ENCODE measurements at regions not wholly inside any gene's neighbourhood (a gene's known extent, or its start where the extent isn't known, plus 50 kb on each side); places are given as distances from the start of the nearest gene placed in this dataset.
"Not testable (repeated sequence)": the region's sequence is repeated elsewhere in the genome, so short reads cannot be mapped to it uniquely, and the experiment has no call there.

DNA sequence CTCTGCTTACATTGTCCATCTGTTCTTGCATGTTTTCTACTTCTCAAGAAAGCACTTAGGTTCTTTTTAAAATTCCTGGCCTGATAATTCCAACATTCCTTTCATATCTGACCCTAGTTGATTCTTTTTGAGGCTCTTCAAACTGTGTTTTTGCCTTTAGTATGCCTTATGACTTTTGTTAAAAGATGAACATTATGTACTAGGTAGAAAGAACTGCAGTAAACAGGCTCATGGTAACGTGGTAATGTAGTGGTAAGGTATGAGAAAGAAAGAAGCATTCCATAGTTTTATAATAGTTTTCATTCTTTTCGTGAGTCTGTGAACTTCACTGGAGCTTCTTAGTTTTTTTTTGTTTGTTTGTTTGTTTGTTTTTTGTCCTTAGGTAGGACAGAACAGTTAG lies 306.4 kb downstream of the MBD2 start:
- no peak for DNase-seq

DNA sequence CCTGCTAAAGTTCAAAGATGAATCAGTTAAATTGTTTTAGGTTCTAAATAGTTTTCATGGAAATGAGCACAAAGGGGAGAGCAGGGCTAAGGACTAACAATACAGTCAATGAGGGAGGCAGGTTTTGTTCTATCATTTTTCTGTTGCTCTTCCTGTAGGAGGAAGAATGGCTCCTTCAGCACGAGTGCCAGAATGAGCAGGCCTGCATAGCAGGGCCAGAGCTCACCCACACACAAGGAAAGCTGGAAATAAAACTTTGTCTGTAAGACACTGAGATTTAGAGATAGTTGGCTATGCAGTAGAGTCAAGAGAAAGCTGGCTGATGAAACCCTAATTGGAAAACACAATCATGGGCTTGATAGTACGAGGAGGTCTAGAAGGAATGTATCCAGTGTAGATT lies 313.3 kb downstream of the MBD2 start:
- DNase-seq: no peak

DNA sequence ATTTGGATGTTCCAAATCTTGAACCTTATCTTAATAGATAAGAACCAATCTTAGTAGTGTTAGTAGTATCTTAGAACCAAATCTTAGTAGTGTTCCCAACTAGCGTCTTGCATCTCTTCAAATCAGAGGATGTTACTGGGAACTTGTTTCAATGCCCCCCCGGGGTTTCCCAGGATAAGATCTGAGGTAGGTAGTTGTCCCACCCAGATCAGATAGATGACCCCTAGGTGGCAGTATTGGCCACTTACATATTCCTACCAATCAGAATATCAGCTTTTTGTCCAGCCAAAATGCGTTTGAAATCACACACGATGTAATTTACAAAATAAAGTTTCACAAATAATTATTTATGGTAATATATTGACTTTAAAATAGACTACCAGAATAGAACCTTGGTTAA lies 314.8 kb downstream of the MBD2 start:
- DNase-seq: no peak

DNA sequence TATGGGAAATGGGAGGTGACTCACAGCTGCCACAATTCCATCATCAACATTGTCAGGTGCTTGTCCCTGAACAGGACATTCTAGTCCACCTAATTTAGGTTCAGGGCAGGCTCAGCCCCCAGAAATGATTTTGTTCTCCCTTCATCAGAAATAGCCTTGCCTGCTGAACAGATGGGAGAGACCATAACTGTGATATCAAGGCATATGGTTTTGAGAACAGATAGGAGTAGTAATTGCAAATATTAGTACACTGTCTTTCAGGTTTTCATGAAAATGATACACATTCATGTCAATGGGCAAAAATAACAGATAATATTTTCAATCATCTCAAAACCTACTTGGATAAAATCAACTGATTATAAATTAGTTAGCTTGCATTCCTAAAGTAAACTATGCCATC lies 316.5 kb downstream of the MBD2 start:
- DNase-seq: no peak

DNA sequence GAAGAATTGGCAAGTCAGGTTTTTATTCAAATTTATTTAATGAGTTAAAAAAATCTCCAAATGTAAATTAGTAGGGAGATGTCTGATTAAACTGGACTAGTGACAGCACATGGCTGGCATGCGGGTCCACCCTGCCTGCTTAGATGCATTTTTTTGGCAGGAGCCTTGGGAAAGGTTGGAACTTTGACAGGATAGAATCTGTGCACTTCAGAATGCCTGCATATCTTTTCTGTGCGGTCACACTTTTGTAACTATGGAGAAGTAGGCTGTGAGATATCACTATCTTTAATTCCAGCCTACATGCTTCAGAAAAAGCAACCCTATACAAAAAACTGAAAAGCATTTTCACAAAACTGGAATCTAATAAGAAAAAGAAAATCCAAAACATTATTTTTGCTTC lies 317.8 kb downstream of the MBD2 start:
- no peak for DNase-seq

DNA sequence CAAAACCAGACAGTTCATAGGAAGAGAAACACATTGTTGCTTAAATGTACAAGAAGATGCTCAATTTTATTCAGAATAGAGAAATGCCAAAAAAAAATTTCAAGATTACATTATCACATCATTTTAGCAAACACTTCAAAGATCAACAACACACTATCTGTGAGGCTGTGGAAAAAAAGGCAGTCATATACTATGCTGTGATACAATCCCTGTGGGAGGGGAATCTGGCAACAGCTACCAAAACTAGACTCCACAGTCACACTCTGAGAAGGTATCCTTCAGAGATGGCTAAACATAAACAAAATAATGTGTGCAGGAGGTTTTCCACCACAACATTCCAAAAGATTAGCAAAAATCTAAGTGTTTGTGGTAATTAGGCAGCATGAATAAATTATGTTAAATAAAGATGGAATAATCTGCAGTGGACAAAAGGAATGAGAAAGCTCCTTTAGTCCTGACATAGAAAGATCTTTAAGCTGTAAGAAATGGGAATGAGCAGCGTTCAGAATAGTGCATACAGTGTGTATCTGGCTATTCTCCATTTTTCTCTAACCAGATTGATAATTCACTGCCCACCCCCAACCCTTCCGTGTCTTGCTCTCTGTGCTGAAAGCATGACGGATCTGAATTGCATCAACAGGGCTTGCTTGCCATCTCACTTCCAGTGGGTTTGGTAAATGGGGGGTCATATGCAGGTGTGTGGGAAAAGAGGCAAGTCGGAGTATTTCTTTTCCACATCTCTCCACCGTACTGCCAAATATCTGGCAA lies 329.6 kb downstream of the MBD2 start:
- DNase-seq: no peak

DNA sequence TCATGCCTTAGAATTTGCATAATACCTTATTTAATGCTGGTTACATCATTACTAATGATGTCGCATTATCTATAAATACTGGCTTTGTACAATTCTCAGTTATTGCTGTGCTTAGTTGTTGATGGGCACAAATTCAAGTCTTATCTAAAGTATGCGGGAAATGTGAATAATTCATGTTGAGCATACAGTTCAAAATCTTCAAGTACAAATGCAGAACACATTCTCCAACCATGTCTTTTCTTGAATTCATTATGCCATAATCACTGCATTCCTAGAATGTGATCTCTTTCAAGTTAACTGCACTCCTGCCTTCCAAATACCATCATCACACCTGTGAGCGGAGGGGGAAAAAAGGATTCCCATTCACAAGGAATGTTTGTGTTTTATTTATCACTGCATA lies 337.0 kb downstream of the MBD2 start:
- DNase-seq: no peak

DNA sequence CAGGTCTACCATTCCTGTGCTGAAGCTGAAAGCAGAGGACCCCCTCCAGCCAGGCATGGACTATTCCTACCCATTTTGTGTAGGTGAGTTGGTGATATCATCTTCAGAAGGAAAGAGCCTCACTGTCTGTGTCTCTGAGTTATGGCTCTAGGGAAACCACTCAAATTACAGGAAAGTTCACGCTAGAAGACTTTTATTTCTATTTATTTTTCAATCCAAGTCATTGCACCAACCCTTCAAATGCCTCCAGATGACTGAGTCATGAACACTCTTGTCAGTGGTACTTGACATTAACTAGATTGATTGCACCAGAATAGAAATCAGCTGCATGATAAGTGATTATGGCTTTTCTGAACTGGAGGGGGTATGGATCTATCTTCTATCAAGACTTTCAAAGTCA lies 338.4 kb downstream of the MBD2 start:
- no peak for DNase-seq

DNA sequence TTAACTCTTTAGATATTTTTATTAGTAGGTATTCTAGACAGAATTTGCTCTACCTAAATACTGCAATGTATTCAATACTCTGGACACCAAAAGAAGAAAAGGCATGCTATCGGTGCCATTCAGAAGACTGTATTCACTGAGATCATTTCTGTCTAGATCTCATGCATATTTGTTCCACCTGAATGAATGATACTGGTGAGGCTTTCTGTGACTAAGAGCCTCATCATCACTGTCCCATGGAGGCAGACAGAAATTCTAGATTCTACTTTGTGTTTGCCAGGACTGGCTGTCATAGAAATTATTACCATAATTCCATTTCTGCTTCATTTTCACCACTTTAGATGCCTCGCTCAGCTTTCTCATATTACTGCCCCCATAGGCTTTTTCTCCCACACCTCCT lies 340.7 kb downstream of the MBD2 start:
- no peak for DNase-seq

DNA sequence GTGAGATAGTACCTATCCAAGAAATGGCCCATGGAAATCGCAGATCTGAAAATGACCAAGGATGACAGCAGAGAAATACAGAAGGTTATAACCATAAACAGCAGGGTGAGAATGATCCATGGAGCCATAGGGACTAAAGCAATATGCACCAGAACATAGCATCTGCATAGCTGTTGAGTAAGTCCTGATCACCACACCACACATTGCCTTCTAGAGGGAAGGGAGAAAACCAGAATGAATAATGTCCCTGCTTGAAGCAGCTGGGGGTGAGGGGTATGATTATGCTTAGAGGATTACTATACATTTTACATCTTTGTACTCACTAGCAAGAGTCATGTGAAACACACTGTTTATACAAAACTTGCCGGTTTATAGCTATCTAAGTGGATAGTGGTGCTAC lies 350.4 kb downstream of the MBD2 start:
- DNase-seq: no peak

DNA sequence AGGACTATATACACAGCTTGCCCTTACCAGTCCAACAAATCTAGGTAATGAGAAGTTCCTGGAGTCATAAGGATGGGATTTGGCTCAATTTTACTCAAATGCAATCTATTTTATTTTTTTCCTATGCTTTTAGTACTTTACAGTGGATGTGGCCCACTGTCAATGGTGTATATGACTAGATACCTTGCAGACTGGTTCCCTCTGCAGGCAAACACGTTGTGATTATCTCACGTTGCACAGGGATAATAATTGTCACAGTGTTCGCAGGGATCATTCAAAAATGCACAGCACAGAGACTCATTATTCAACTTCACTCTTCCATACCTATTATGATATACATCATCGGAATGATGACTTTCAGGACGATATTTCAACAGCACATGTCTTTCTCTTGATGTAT lies 359.7 kb downstream of the MBD2 start:
- no peak for DNase-seq

DNA sequence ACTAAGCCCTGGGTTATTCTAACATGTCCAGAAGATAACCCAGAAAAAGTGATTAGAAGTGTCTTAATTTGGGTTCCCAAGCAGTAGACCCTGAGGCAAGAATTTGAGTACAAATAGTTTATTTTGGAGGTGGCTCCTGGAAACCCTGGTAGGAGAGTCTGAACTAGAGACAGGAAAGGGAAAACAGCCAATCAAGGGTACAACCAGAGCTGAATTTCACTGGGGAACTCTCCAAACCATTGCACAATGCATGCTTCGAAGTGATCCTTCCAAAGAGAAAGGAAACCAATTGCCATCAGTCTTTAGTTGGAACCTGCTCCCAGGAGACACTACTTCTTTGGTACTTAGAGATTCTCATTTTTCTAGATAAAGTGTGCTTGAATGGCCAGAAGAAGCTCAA lies 361.5 kb downstream of the MBD2 start:
- no peak for DNase-seq

DNA sequence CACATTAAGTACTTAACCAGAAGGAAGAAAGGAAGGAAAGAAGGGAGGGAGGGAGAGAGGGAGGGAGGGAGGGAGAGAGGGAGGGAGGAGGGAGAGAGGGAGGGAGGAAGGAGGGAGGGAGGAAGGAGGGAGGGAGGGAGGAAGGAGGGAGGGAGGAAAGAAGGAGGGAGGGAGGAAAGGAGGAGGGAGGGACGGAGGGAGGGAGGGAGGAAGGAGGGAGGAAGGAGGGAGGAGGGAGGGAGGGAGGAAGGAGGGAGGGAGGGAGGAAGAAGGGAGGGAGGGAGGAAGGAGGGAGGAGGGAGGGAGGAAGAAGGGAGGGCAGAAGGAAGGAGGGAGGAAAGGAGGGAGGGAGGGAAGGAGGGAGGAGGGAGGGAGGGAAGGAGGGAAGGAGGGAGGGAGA lies 363.3 kb downstream of the MBD2 start:
- DNase-seq: no peak

DNA sequence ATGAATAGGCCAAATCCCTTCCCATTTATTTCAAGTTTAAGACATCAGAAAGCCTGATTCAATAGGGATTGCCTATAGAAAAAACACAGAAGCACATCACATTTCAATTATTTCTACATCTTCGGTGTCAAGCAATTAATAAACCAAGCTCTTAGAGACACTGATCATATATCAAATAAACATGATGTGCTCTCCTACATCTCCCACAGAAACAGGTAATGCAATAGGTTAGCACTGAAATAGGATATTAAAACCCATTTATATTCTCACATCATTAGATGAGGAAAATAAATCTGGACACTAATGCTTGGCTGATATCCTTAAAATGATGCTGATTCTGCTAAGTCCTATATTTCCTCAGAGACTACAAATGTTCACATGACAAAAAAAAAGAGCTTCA lies 364.7 kb downstream of the MBD2 start:
- DNase-seq: no peak

DNA sequence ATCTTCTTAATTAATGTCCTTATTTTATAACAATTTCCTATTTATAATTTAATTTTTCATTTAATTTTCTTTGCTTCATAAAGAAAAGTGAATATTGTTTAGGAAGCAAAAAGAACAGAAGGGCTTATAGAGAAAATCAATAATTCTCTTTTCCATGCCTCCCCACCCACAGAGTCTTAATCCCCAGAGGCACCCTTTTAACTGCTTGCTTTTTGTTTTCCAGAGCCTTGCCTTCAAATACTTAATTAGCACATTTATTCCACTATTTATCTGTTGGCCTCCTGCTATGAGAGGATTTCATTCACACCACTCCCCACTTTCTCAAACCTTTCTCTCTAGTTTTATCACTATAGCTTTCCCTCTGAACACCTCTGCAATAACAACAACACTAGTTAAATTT lies 373.6 kb downstream of the MBD2 start:
- no peak for DNase-seq

DNA sequence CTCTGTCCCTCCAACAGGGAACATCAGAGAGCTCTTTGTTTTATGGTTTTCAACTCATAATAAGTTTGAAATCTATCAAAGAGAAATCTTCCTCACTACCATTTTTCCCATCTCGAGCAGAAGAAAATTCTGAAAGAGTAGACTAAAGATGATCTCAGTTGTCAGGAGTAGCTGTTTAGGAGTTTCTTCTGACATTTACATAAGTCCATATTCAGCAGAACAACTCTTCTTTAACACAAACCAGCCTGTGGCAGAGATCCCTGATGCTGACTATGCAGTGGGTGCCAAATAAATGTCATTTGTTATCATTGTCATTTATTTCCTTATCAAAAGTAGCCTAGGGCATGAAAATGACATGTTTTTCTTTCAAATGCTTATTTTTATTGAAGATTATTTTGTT lies 380.7 kb downstream of the MBD2 start:
- DNase-seq: no peak

DNA sequence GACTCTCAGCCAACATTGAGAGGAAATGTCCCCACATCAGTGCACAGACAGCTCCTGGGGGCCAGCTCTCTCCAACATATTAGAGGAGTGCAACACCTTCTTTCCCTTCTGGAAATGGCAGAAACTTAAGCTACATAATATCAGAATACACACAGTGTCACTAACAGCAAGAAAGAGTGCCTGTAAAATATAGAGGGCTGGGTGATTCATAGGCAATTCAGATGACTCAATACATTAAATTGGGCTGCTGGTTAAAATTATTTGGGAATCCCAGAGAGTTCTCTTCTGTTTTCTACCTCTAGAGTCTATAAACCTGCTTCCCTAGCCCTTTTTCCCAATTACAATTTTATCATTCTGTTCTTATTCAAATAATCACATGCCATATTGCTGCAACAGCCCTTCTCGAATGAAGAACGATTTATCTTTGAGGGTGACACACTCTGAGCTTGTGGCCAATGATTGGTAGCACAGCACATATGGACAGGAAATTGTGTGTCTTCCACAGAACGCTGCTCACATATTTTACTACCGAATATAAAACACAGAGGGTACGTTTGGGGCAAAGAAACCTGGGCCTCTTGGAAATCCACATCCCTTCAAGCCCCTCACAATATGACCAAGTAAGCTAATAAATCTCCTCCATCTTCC lies 381.2 kb downstream of the MBD2 start:
- no peak for DNase-seq

DNA sequence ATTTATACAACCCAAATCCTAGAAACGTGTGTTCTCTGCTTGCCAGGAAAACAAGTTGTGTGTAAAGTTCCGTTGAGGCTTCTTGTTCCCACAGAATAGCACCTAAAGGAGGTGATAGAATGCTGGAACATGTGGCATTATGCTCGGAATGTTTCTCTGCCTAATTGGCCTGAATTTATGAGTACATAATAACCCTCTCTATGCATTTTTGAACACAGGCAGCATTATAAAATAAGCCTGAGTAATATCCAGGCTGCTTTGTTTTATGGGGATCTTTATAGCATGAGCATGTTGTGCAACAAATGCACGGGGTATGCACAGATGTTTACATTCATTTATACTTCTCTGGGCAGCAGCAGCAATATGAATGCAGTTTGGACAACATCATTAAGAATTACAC lies 385.7 kb downstream of the MBD2 start:
- DNase-seq: no peak

DNA sequence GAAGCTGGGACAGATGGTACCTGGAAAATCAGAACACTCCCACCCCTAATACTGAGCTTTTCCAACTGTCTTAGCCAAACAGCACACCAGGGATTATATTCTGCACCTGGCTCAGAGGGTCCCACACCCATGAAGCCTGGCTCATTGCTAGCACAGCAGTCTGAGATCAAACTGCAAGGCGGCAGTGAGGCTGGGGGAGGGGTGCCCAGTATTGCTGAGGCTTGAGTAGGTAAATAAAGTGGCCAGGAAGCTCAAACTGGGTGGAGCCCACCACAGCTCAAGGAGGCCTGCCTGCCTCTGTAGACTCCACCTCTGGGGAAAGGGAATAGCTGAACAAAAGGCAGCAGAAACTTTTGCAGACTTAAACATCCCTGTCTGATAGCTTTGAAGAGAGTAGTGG lies 403.3 kb downstream of the MBD2 start:
- not testable (repeated sequence) for DNase-seq

DNA sequence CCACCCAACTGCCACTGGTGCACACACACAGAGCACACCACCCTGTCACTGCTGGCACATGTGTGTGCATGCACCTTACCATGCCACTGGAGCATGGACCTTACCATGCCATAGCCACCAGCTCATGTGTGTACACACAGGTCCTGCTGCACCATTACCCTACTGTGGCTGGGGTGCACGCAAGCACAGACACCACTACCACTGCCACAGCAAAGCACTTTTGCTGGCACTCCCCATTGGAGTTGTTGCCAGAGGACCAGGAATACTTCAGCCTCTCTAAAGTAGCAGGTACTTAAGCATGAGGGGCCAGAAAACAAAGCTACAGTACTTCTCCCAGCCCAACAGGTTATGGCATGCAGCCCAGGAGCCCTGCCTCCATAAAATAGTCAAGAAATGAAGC lies 404.8 kb downstream of the MBD2 start:
- DNase-seq: no peak

DNA sequence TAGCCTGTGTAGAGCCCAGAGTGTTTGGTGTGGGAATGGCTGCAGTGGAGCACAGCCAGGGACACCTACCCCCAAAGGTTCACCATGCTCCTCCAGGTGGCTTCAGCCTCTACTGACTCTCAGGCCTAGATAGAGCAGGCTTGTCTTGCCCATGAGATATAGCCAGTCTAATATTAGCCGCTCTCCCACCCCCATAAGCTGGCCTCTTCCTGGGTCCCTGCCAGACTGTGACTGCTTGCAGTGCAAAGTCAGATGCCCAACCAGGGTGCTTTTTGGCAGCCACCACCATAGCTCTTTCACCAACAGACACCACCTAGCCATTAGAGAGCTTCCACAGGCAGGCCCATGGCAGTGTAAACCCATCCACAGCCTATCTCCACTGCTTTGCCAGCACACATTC lies 405.3 kb downstream of the MBD2 start:
- no peak for DNase-seq

DNA sequence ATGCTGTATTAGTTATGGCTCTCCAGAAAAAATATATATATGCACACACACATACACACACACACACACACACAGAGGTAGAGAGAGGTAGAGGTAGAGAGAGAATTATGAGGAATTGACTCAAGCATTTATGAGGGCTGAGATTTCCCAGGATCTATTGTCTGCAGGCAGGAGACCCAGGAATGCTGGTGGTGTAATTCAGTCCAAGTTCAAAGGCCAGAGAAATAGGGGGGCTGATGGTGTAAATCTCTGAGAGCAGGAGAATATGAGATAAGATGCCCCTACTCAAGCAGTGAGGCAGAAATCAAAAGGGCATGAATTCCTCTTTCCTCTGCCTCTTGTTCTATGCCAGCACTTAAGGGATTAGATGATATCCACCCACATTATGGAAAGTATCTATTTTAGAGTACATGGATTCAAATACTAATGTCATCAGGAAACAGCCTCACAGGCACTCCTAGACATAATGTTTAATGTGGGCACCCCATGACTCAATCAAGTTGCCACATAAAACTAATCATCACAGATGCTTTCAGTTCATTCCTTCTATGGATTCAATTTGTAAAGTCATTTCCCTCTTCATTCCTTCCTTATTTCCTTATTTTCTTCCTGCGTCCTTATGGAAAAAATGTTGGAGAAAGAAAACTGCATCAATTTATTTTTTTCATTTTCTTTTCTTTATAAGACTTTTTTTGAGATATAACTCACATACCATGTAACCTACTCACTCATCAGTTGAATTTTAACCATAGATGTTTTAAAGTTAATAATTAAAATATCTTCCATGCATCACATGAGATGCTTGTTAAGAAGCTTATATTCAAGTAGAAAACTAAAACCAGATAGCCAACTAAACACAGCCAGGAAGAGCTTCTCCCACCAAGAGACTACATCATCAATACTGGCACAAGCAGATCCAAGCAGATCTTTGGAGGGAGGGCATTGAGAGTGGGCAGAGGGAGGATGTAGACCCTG lies 406.2 kb downstream of the MBD2 start:
- DNase-seq: no peak

DNA sequence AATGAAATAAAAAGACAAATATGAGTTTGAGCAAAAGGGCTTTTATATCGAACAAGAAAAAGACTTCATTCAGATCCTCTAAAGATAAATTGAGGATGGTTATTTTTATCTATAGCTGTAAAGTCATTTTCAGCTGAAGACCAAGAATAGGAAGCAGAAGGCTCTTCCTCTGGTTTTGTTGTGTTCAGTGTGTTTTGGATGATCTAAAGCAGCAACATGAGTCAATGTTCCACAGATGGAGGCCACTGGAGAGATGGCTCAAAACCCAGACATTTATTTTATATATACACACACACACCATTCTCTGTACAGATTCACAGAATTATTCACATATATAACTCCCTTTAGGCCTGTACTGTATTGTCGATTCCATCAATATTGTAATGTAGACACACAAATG lies 424.3 kb downstream of the MBD2 start:
- no peak for DNase-seq

DNA sequence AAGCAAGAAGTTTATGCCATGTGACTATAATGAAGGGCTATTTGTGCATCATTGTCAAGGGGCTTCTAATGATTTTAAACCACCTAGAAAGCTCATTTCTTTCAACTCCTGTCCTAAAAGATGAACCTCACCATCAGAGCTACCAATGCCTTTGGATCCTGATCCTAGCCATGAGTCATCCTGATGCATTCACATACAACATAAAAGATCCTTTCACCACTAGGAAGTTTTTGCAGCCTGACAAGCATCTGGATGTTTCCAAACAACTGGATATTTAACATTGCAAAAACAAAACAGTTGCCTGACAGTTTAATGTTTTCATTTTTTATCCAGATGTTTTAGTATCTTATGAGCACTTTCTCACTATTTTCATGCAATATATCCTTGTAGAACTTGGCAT lies 425.3 kb downstream of the MBD2 start:
- DNase-seq: no peak
